ENCODE measurements at regions not wholly inside any gene's neighbourhood (a gene's known extent, or its start where the extent isn't known, plus 50 kb on each side); places are given as distances from the start of the nearest gene placed in this dataset.

GRCh38 chr13:75993823-75994222, 357.7 kb downstream of the LMO7 start:
- no peak overlapping the region for H3K4me3 ChIP-seq (ENCODE audit: low read depth, low read length)
- DNase-seq (ENCODE audit: low read depth) = peak; percentile 50
- TF ChIP-seq MAX (IDR thresholded peaks at IDR 0.05; ENCODE audit: low read depth, low read length) (no peak), CTCF (IDR thresholded peaks at IDR 0.05; ENCODE audit: low read depth, low read length) (no peak), MYC (IDR thresholded peaks at IDR 0.05; ENCODE audit: low read depth, low read length) (no peak), POLR2A (IDR thresholded peaks at IDR 0.05; ENCODE audit: extremely low read depth, insufficient read length) (no peak)

- no peak for DNase-seq (ENCODE audit: low read depth)
- no peak overlapping the region for H3K4me3 ChIP-seq (ENCODE audit: low read depth, low read length)
- TF ChIP-seq MYC (IDR thresholded peaks at IDR 0.05; ENCODE audit: low read depth, low read length) (no peak), CTCF (IDR thresholded peaks at IDR 0.05; ENCODE audit: low read depth, low read length) (no peak), POLR2A (IDR thresholded peaks at IDR 0.05; ENCODE audit: extremely low read depth, insufficient read length) (no peak), MAX (IDR thresholded peaks at IDR 0.05; ENCODE audit: low read depth, low read length) (no peak)
Measured at GRCh38 chr13:75993241-75993640, 357.1 kb downstream of the LMO7 start.

- DNase-seq (ENCODE audit: low read depth) = no peak
- no peak overlapping the region for H3K4me3 ChIP-seq (ENCODE audit: low read depth, low read length)
- TF ChIP-seq CTCF (IDR thresholded peaks at IDR 0.05; ENCODE audit: low read depth, low read length) (no peak), POLR2A (IDR thresholded peaks at IDR 0.05; ENCODE audit: extremely low read depth, insufficient read length) (no peak), MYC (IDR thresholded peaks at IDR 0.05; ENCODE audit: low read depth, low read length) (no peak), MAX (IDR thresholded peaks at IDR 0.05; ENCODE audit: low read depth, low read length) (no peak)
Measured at GRCh38 chr13:75986818-75987217, 350.7 kb downstream of the LMO7 start.

GRCh38 chr13:75985132-75985531, 349.0 kb downstream of the LMO7 start:
- DNase-seq (ENCODE audit: low read depth) = no peak
- H3K4me3 ChIP-seq (ENCODE audit: low read depth, low read length) = no peak overlapping the region
- no peak for TF ChIP-seq MAX (IDR thresholded peaks at IDR 0.05; ENCODE audit: low read depth, low read length)
- no peak for TF ChIP-seq CTCF (IDR thresholded peaks at IDR 0.05; ENCODE audit: low read depth, low read length)
- no peak for TF ChIP-seq MYC (IDR thresholded peaks at IDR 0.05; ENCODE audit: low read depth, low read length)
- no peak for TF ChIP-seq POLR2A (IDR thresholded peaks at IDR 0.05; ENCODE audit: extremely low read depth, insufficient read length)

- H3K4me3 ChIP-seq (ENCODE audit: low read depth, low read length) = no peak overlapping the region
- no peak for DNase-seq (ENCODE audit: low read depth)
- no peak for TF ChIP-seq POLR2A (IDR thresholded peaks at IDR 0.05; ENCODE audit: extremely low read depth, insufficient read length)
- TF ChIP-seq MYC (IDR thresholded peaks at IDR 0.05; ENCODE audit: low read depth, low read length) = no peak
- TF ChIP-seq CTCF (IDR thresholded peaks at IDR 0.05; ENCODE audit: low read depth, low read length) = no peak
Measured at GRCh38 chr13:75978818-75979217, 342.7 kb downstream of the LMO7 start.
